Trophoblast cell (in vitro differentiated cells and primary cell): ENCODE measurements at regions not wholly inside any gene's neighbourhood (a gene's known extent, or its start where the extent isn't known, plus 50 kb on each side); places are given as distances from the start of the nearest gene placed in this dataset.

Experiments
- DNase-seq, 2 donors: peaks; one replicate each; pipeline ENCODE4 v3.0.0-alpha.2; 2016
- H2AFZ ChIP-seq: 2 replicates; pipeline ENCODE4 v1.6.1; 2013; ENCODE audit warnings: low read length, moderate library complexity, mild to moderate bottlenecking; ENCODE audit not compliant: insufficient read depth, poor library complexity
- H2AK5ac ChIP-seq: 2 replicates; pipeline ENCODE4 v1.6.1; 2013; ENCODE audit warnings: mild to moderate bottlenecking, low read length
- H2BK120ac ChIP-seq: 2 replicates; pipeline ENCODE4 v1.6.1; 2013; ENCODE audit warnings: low read length, mild to moderate bottlenecking, moderate library complexity; ENCODE audit not compliant: insufficient read depth, poor library complexity
- H2BK12ac ChIP-seq: 2 replicates; pipeline ENCODE4 v1.6.1; 2013; ENCODE audit warnings: mild to moderate bottlenecking, low read length, moderate library complexity
- H2BK5ac ChIP-seq: 2 replicates; pipeline ENCODE4 v1.6.1; 2013; ENCODE audit warnings: low read length, low read depth, moderate library complexity, mild to moderate bottlenecking; ENCODE audit not compliant: poor library complexity
- H3K14ac ChIP-seq: 2 replicates; pipeline ENCODE4 v1.6.1; 2013; ENCODE audit warnings: mild to moderate bottlenecking, low read length
- H3K18ac ChIP-seq: 2 replicates; pipeline ENCODE4 v1.6.1; 2013; ENCODE audit warnings: mild to moderate bottlenecking, low read length
- H3K23ac ChIP-seq: 2 replicates; pipeline ENCODE4 v1.6.1; 2013; ENCODE audit warnings: low read length
- H3K27ac ChIP-seq: 2 replicates; pipeline ENCODE4 v1.5.1; 2013; ENCODE audit warnings: low read depth, mild to moderate bottlenecking, inconsistent platforms, low read length, moderate library complexity
- H3K27me3 ChIP-seq: 2 replicates; pipeline ENCODE4 v1.6.1; 2013; ENCODE audit warnings: inconsistent platforms, mild to moderate bottlenecking, low read length, moderate library complexity; ENCODE audit not compliant: insufficient read depth
- H3K36me3 ChIP-seq, 2 experiments: 1 replicate in 1 of 2; 2 replicates in 1 of 2; pipeline ENCODE4 v1.6.1; 2013; ENCODE audit warnings: low read length in 2 of 2, mild to moderate bottlenecking in 2 of 2, moderate library complexity in 1 of 2; ENCODE audit not compliant: insufficient read depth in 2 of 2, control insufficient read depth in 1 of 2
- H3K4ac ChIP-seq: 2 replicates; pipeline ENCODE4 v1.6.1; 2013; ENCODE audit warnings: low read depth, mild to moderate bottlenecking, low read length, moderate library complexity
- H3K4me1 ChIP-seq, 2 experiments: 1 replicate in 1 of 2; 2 replicates in 1 of 2; pipeline ENCODE4 v1.6.1; 2013; ENCODE audit warnings: low read length in 2 of 2, mild to moderate bottlenecking in 2 of 2, moderate library complexity in 1 of 2; ENCODE audit not compliant: insufficient read depth in 2 of 2, control insufficient read depth in 1 of 2
- H3K4me2 ChIP-seq: 2 replicates; pipeline ENCODE4 v1.6.1; 2013; ENCODE audit warnings: inconsistent platforms, mild to moderate bottlenecking, low read length, moderate library complexity
- H3K4me3 ChIP-seq: 2 replicates; pipeline ENCODE4 v1.5.1; 2013; ENCODE audit warnings: mild to moderate bottlenecking, low read depth, low read length, inconsistent platforms
- H3K79me1 ChIP-seq: one replicate; pipeline ENCODE4 v1.6.1; 2013; ENCODE audit warnings: low read length
- H3K79me2 ChIP-seq: 2 replicates; pipeline ENCODE4 v1.6.1; 2013; ENCODE audit warnings: low read length, mild to moderate bottlenecking; ENCODE audit not compliant: control insufficient read depth, insufficient read depth, poor library complexity
- H3K9ac ChIP-seq: 2 replicates; pipeline ENCODE4 v1.6.1; 2013; ENCODE audit warnings: mild to moderate bottlenecking, low read length
- H3K9me3 ChIP-seq: 2 replicates; pipeline ENCODE4 v1.6.1; 2013; ENCODE audit warnings: low read depth, mild to moderate bottlenecking, control low read depth, inconsistent platforms, low read length; ENCODE audit not compliant: insufficient read depth
- H4K12ac ChIP-seq: 2 replicates; pipeline ENCODE4 v1.6.1; 2013; ENCODE audit warnings: low read depth, mild to moderate bottlenecking, low read length, moderate library complexity
- H4K8ac ChIP-seq: 2 replicates; pipeline ENCODE4 v1.6.1; 2013; ENCODE audit warnings: low read depth, mild to moderate bottlenecking, low read length, moderate library complexity
- H4K91ac ChIP-seq: one replicate; pipeline ENCODE4 v1.6.1; 2013; ENCODE audit warnings: low read depth, mild to moderate bottlenecking, low read length, moderate library complexity
- WGBS: extraction: QIAGEN DNeasy Blood & Tissue Kit; methylation state at CpG from one replicate; pipeline ENCODE4 v1.1.7; 2013; ENCODE audit warnings: missing lambda C conversion rate; ENCODE audit not compliant: insufficient read length, insufficient coverage; ENCODE audit errors: extremely low coverage; 5-methylcytosine and 5-hydroxymethylcytosine counted together

DNA sequence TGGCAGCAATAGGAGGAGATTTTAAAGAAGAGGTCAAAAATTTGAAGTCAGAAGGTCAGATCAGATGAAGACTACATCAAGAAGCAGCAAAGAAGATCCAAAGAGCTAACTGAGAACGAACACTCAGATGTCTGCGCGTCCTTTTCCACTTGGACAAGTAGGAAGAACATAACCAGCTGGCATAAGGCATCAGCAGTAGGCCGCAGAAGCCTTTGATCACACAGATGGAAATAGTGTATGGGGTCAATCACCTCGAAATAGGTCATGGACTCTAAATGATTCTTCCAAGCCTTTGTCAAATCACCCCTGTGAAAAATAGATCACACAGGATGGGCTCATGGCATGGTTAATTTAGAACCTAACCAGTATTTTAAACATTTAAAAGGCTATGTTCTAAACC, 56.4 kb upstream of the TOM1L1 start:
- H4K91ac ChIP-seq, result no peak overlapping the region
- no peak overlapping the region for H2BK5ac ChIP-seq
- H2AFZ ChIP-seq, result no peak overlapping the region
- no peaks in the 10 kb centered on the region for H3K27me3 ChIP-seq
- no peaks in the 10 kb centered on the region for H3K4me1 ChIP-seq
- no peak overlapping the region for H2BK120ac ChIP-seq
- no CpG with 5 or more reads among the region's 5 CpGs for WGBS
- H3K14ac ChIP-seq, result no peak overlapping the region
- no peaks in the 10 kb centered on the region for H3K79me1 ChIP-seq
- no peak for DNase-seq
- H3K4me2 ChIP-seq, result no peak overlapping the region
- H3K27ac ChIP-seq, result no peak overlapping the region
- no peak overlapping the region for H3K23ac ChIP-seq
- no peak overlapping the region for H3K4ac ChIP-seq
- H3K79me2 ChIP-seq, result no peaks in the 10 kb centered on the region
- H2BK12ac ChIP-seq, result no peak overlapping the region
- H3K9me3 ChIP-seq, result no peaks in the 10 kb centered on the region
- no peak overlapping the region for H4K12ac ChIP-seq
- no peak overlapping the region for H4K8ac ChIP-seq
- H2AK5ac ChIP-seq, result no peak overlapping the region
- H3K9ac ChIP-seq, result no peak overlapping the region
- H3K36me3 ChIP-seq, result no peaks in the 10 kb centered on the region
- H3K18ac ChIP-seq, result no peak overlapping the region
- H3K4me3 ChIP-seq, result no peak overlapping the region

DNA sequence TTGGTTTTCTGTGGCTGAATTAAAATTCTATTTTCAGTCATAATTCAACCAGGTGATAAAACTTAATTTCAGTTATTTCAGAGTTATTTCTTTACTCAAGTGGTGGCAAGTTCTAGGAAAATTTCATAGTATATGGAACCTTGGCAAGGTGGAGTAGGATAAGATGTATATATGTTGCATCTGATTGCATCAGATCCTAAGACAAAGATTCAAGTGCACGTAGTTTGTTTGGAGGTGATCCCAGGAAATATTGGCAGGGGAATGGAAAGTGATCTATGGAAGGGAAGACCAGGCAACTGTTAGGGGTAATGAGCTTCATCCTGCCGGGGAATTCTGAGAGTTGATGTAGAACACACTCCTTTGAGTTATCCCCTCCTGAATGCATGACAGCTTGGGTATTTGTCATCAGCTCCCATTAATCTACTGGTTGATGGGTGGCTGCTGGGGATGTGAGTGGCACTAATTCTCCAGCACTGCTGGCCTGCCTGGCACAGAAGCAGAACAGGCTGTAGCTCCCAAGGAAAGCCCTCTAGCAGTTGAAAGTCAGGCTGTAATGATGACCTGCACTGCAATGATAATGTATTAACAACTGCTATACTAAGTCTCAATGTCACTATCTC, 52.2 kb upstream of the TOM1L1 start:
- H3K4me2 ChIP-seq, result no peak overlapping the region
- no peak overlapping the region for H4K8ac ChIP-seq
- no peak overlapping the region for H4K12ac ChIP-seq
- H3K18ac ChIP-seq, result no peak overlapping the region
- H3K9ac ChIP-seq, result no peak overlapping the region
- H2BK120ac ChIP-seq, result no peak overlapping the region
- no CpG with 5 or more reads among the region's 2 CpGs for WGBS
- no peak for DNase-seq
- no peak overlapping the region for H4K91ac ChIP-seq
- no peak overlapping the region for H2BK5ac ChIP-seq
- no peak overlapping the region for H2AK5ac ChIP-seq
- no peak overlapping the region for H2AFZ ChIP-seq
- no peak overlapping the region for H3K23ac ChIP-seq
- H3K4me1 ChIP-seq, result no peaks in the 10 kb centered on the region
- H3K27me3 ChIP-seq, result no peaks in the 10 kb centered on the region
- H3K4me3 ChIP-seq, result no peak overlapping the region
- H3K27ac ChIP-seq, result no peak overlapping the region
- no peaks in the 10 kb centered on the region for H3K9me3 ChIP-seq
- no peaks in the 10 kb centered on the region for H3K79me1 ChIP-seq
- H3K36me3 ChIP-seq, result no peaks in the 10 kb centered on the region
- no peaks in the 10 kb centered on the region for H3K79me2 ChIP-seq
- H2BK12ac ChIP-seq, result no peak overlapping the region
- no peak overlapping the region for H3K4ac ChIP-seq
- H3K14ac ChIP-seq, result no peak overlapping the region

DNA sequence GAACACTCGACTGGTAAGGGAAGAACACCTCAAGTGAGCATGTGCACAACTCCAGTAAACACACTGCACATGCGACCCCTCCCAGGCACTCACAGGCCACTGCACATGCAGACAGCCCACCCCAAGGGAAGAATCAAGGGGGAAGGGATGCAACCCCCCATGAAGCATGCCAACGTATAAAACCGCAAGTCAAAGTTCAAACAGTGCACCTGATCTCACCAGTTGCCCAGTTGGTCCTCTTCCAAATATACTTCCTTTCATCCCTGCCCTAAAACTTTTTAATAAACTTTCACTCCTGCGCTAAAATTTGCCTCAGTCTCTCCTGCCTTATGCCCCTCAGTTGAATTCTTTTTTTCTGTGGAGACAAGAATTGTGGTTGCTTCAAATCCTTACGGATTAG, 51.0 kb upstream of the TOM1L1 start:
- H2AK5ac ChIP-seq, result no peak overlapping the region
- H3K9me3 ChIP-seq, result no peaks in the 10 kb centered on the region
- no peak overlapping the region for H3K14ac ChIP-seq
- H3K36me3 ChIP-seq, result no peaks in the 10 kb centered on the region
- H3K79me2 ChIP-seq, result no peaks in the 10 kb centered on the region
- no CpG with 5 or more reads among the region's 6 CpGs for WGBS
- DNase-seq, result no peak
- no peak overlapping the region for H2BK5ac ChIP-seq
- H2BK12ac ChIP-seq, result no peak overlapping the region
- no peak overlapping the region for H3K27ac ChIP-seq
- no peak overlapping the region for H3K9ac ChIP-seq
- H4K12ac ChIP-seq, result no peak overlapping the region
- H3K79me1 ChIP-seq, result no peaks in the 10 kb centered on the region
- H4K91ac ChIP-seq, result no peak overlapping the region
- H3K4ac ChIP-seq, result no peak overlapping the region
- H3K4me1 ChIP-seq, result no peaks in the 10 kb centered on the region
- no peak overlapping the region for H2AFZ ChIP-seq
- H3K23ac ChIP-seq, result no peak overlapping the region
- no peak overlapping the region for H3K4me2 ChIP-seq
- no peak overlapping the region for H4K8ac ChIP-seq
- H3K27me3 ChIP-seq, result no peaks in the 10 kb centered on the region
- H3K18ac ChIP-seq, result no peak overlapping the region
- H3K4me3 ChIP-seq, result no peak overlapping the region
- no peak overlapping the region for H2BK120ac ChIP-seq
